ENCODE measurements at regions not wholly inside any gene's neighbourhood (a gene's known extent, or its start where the extent isn't known, plus 50 kb on each side); places are given as distances from the start of the nearest gene placed in this dataset.

DNA sequence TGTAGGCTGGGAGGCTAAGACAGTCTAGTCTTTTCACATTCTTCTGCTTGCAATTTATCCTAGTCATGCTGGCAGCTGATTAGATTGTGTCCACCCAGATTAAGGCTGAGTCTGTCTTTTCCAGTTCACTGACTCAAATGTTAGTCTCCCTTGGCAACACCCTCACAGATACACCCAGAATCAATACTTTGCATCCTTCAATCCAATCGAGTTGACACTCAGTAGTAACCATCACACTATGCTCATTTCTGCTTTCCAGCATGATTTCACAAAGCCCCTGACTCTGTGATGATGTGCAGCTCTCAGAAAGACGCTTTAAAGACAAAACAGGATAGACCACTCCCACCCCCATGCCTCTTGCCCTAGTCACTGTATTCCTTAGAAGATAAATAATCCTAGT lies 693.0 kb downstream of the HTR1B start:
- Histone ChIP-seq H3K4me3 (ENCODE audit: low read depth in 2 of 2, low read length in 2 of 2) (no peak overlapping the region), H3K36me3 (ENCODE audit: control insufficient read depth, insufficient read depth, low read length) (no peaks in the 10 kb centered on the region), H3K9me3 (ENCODE audit: control insufficient read depth, insufficient read depth, low read depth, low read length) (no peaks in the 10 kb centered on the region), H3K4me1 (ENCODE audit: control insufficient read depth, insufficient read depth, low read length) (no peaks in the 10 kb centered on the region), H3K27me3 (ENCODE audit: control insufficient read depth, insufficient read depth, low read length) (no peaks in the 10 kb centered on the region), H3K27ac (ENCODE audit: low read length) (no peak overlapping the region)
- CTCF ChIA-PET = no interaction called here
- no peak for TF ChIP-seq SIN3A (IDR thresholded peaks at IDR 0.05; ENCODE audit: borderline replicate concordance, insufficient read depth, low read depth, low read length)
- no peak for TF ChIP-seq TCF7L2 (IDR thresholded peaks at IDR 0.05; ENCODE audit: low read depth, low read length)
- TF ChIP-seq, protein P1, sequence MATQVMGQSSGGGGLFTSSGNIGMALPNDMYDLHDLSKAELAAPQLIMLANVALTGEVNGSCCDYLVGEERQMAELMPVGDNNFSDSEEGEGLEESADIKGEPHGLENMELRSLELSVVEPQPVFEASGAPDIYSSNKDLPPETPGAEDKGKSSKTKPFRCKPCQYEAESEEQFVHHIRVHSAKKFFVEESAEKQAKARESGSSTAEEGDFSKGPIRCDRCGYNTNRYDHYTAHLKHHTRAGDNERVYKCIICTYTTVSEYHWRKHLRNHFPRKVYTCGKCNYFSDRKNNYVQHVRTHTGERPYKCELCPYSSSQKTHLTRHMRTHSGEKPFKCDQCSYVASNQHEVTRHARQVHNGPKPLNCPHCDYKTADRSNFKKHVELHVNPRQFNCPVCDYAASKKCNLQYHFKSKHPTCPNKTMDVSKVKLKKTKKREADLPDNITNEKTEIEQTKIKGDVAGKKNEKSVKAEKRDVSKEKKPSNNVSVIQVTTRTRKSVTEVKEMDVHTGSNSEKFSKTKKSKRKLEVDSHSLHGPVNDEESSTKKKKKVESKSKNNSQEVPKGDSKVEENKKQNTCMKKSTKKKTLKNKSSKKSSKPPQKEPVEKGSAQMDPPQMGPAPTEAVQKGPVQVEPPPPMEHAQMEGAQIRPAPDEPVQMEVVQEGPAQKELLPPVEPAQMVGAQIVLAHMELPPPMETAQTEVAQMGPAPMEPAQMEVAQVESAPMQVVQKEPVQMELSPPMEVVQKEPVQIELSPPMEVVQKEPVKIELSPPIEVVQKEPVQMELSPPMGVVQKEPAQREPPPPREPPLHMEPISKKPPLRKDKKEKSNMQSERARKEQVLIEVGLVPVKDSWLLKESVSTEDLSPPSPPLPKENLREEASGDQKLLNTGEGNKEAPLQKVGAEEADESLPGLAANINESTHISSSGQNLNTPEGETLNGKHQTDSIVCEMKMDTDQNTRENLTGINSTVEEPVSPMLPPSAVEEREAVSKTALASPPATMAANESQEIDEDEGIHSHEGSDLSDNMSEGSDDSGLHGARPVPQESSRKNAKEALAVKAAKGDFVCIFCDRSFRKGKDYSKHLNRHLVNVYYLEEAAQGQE (IDR thresholded peaks at IDR 0.05; ENCODE audit: insufficient read depth in 1 of 2, low read depth in 2 of 2, low read length in 1 of 2) = no peak
- TF ChIP-seq, protein P2, sequence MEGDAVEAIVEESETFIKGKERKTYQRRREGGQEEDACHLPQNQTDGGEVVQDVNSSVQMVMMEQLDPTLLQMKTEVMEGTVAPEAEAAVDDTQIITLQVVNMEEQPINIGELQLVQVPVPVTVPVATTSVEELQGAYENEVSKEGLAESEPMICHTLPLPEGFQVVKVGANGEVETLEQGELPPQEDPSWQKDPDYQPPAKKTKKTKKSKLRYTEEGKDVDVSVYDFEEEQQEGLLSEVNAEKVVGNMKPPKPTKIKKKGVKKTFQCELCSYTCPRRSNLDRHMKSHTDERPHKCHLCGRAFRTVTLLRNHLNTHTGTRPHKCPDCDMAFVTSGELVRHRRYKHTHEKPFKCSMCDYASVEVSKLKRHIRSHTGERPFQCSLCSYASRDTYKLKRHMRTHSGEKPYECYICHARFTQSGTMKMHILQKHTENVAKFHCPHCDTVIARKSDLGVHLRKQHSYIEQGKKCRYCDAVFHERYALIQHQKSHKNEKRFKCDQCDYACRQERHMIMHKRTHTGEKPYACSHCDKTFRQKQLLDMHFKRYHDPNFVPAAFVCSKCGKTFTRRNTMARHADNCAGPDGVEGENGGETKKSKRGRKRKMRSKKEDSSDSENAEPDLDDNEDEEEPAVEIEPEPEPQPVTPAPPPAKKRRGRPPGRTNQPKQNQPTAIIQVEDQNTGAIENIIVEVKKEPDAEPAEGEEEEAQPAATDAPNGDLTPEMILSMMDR (IDR thresholded peaks at IDR 0.05) = no peak
- TF ChIP-seq POLR2AphosphoS5 (IDR thresholded peaks at IDR 0.05; ENCODE audit: low read depth, low read length) = no peak
- BruUV-seq (replicated peaks) = no TSS peak
- in situ Hi-C loops (cut with HindIII; ENCODE audit: low pct_unique_long_range_greater_than_20kb, low sequenced_read_pairs) (no loop called here), intact Hi-C loops (cut with micrococcal nuclease; ENCODE audit: unreplicated experiment) (no loop called here)
- DNase-seq (ENCODE audit: low read depth, low spot score) (no peak), ATAC-seq (no peak)
- POLR2A ChIA-PET = no interaction called here

GRCh38 chr6:76768556-76768955 lies 694.7 kb downstream of the HTR1B start:
- Histone ChIP-seq H3K4me1 (ENCODE audit: control insufficient read depth, insufficient read depth, low read length) (no peaks in the 10 kb centered on the region), H3K27me3 (ENCODE audit: control insufficient read depth, insufficient read depth, low read length) (no peaks in the 10 kb centered on the region), H3K27ac (ENCODE audit: low read length) (no peak overlapping the region), H3K36me3 (ENCODE audit: control insufficient read depth, insufficient read depth, low read length) (no peaks in the 10 kb centered on the region), H3K4me3 (ENCODE audit: low read depth in 2 of 2, low read length in 2 of 2) (no peak overlapping the region), H3K9me3 (ENCODE audit: control insufficient read depth, insufficient read depth, low read depth, low read length) (no peaks in the 10 kb centered on the region)
- ChIA-PET CTCF (no interaction called here), POLR2A (no interaction called here)
- TF ChIP-seq, protein P2 (IDR thresholded peaks at IDR 0.05) = no peak
- TF ChIP-seq POLR2AphosphoS5 (IDR thresholded peaks at IDR 0.05; ENCODE audit: low read depth, low read length) = no peak
- TF ChIP-seq, protein P1 (IDR thresholded peaks at IDR 0.05; ENCODE audit: insufficient read depth in 1 of 2, low read depth in 2 of 2, low read length in 1 of 2) = no peak
- no peak for TF ChIP-seq SIN3A (IDR thresholded peaks at IDR 0.05; ENCODE audit: borderline replicate concordance, insufficient read depth, low read depth, low read length)
- BruUV-seq (replicated peaks) = no TSS peak
- DNase-seq (ENCODE audit: low read depth, low spot score) (no peak), ATAC-seq (no peak)
- in situ Hi-C loops (cut with HindIII; ENCODE audit: low pct_unique_long_range_greater_than_20kb, low sequenced_read_pairs) = no loop called here
- intact Hi-C loops (cut with micrococcal nuclease; ENCODE audit: unreplicated experiment) = no loop called here

Data from Panc1 (cell line).